HG02884 (cell line): ENCODE measurements at regions not wholly inside any gene's neighbourhood (a gene's known extent, or its start where the extent isn't known, plus 50 kb on each side); places are given as distances from the start of the nearest gene placed in this dataset.
"Not testable (repeated sequence)": the region's sequence is repeated elsewhere in the genome, so short reads cannot be mapped to it uniquely, and the experiment has no call there.

Experiments
- ATAC-seq: cut with Tn5 transposase; IDR thresholded peaks from one replicate; pipeline ENCODE4 v1.9.1; 2021; ENCODE audit warnings: mild to moderate bottlenecking, moderate library complexity; ENCODE audit not compliant: unreplicated experiment

GRCh38 chr3:99586701-99587100, 51.7 kb upstream of the COL8A1 start:
- ATAC-seq = no peak

DNA sequence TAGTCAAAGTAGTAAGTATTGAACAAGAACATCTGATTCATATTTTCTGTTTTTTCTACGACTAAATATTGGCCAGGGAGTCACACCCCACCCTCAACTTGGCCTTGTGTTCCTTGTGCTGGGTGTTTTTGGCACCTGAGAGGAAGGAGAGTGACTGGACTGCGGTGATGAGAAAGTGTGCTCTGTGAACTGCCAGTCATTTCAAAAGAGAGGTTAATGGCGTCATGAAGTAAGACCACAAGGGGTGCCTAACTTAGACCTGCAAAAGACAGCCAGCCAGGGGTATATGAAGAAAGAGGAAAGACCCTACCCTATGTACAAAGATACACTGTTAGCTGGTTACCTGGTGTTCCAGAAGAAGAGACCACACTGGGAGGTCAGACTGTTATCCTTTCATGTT, 58.4 kb upstream of the COL8A1 start:
- ATAC-seq = no peak

GRCh38 chr3:99579246-99579645, 59.1 kb upstream of the COL8A1 start:
- no peak for ATAC-seq

DNA sequence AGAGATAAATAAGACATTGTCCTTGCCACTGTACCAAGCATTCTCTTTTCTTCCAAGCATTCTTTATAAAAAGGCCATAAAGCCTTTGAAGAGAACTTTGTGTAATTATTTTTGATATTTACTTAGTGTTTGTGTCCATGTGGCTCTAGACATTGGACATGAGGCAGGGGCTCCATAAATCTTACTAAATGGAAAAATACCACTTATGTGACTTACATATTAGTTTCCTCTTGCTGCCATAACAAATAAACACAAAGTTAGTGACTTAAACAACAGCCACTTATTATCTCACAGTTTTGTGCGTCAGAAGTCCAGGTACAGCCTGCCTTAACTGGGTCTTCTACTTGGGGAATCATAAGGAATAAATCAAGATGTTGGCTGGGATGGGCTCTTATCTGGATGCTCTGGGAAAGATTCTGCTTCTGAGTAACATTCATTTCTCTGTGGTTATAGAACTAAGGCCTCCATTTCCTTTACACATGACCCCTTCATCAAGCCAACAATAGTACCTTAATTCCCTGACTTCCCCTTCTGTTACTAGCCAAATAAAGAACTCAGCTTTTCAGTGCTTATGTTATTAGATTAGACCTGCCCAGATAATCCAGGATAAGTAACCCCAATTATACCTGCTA, 59.9 kb upstream of the COL8A1 start:
- ATAC-seq = no peak

DNA sequence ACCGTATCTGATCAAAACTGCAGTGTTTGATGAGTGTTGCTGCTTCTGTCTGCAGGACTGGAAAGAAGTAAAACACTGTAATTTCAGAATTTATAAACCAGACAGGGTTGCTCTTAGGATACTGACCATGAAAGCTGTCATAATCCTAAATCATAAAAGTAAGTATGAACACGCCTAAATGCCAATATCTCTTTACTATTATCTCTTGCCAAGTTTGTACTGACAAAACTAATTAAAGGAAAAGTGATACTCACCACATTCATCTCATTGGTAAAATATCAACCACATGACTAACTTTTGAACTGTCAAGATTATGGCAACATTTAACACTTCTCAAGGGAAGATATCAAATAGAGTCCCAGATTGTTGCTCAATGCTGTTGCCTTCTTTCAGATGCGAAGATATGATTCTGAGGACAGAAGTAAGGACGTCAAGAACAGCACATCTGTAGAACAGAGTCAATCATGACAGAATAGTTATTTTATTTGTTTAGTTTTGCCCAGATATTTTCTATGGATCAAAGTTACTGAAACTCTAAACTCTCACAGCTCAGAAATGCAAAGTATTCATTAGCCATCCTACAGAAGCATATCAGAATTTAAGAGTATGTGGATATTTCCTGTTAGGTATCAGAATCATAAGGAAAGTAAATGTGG, 61.4 kb upstream of the COL8A1 start:
- ATAC-seq = no peak

- ATAC-seq = no peak
These were observed 62.7 kb upstream of the COL8A1 start for GRCh38 chr3:99575683-99576082.

DNA sequence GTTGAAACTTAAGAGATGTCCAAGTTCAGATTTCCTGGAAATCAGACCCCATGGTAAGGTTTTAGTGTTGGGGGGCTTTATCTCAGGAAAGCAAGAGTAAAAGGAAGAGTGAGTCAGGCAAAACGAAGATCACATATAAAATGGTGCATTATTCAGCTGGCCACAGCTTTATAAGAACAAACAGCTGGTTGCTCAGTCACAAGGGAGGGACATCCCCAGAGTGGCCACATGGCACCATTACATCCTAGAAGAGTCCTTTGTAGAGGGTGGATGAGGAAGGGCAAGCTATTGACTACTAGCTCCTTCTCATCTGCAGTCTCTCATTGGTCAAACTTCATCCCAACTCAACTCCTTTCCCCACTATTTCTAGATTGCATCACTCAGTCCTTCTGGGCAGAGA, 68.3 kb upstream of the COL8A1 start:
- no peak for ATAC-seq

DNA sequence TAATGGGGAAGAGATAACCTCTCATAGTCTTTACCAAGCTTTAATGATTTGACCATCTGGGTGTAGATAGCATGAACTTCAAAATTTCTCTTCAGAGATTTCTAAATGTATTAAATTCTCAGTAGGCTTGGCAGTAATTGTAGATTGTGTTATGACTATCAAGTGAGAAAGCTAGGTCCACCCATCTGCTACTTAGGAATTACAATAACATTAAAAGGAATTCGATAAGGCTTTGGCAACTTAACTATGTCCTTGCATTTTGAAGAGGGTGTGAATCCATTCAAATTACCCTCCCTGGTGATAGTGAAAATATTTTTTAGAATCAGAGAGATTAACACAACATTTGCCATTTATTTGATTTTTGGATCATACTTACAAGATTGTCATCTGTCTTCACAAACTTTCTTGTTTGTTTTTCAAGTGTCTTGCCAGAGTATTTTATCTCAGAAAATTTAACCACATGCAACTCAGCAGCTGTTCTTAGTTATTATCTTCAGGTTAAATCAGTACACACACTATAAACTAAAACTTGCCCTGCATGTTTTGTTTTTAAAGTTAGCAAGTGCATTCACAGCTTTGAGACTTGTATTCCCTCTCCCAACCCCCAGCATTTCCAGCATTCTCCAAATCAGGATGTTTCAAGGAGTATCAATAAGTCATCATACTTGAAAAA, 69.6 kb upstream of the COL8A1 start:
- no peak for ATAC-seq

GRCh38 chr3:99565331-99565730, 73.1 kb upstream of the COL8A1 start:
- no peak for ATAC-seq

DNA sequence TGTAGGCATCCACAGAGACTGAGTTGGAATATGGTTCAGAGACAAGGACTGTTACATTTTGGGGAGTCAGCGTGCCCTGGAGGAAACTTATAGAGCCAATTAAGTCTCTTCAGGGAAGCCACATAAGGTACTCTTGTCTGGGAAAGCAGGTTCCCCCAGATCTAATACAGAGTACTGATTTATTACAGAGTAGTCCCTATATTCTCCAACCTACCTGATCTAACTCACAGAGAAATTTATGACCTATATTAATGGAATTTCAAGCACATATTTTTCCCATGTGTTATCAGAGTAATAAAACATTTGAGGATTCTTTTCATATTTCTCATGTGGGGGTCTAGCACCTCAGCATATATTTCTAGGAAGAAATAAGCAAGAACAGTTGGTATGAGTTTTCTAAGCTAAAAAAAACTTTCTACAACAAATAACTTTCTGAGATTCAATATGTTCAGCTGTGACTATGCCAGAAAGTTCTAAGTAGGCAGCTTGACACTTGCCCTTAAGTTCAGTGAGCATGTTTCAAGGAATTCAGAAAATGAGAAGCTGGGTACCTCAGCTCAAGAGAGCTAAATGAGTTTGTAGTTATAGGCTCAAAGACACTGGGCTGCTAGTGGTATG, 75.3 kb upstream of the COL8A1 start:
- ATAC-seq = no peak

- no peak for ATAC-seq
These were observed 76.3 kb upstream of the COL8A1 start for GRCh38 chr3:99562138-99562537.

DNA sequence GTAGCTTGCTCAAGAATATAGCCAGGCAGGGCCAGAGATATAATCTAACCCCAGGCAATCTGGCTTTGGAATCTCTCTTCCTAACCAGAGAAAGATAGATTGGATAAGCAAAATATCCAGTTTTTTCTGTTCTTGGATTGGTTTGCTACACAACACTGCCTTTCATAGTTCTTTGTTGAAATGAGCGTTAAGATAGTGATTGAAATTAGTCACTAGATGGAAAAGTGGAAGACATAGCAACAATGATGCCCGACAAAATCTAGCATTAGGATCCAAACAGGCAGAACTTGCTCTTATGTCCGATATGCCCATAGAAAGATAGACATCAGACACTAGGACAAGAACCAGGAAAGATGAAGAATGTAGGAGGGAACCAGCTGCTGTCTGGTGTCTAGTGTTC, 77.3 kb upstream of the COL8A1 start:
- no peak for ATAC-seq

DNA sequence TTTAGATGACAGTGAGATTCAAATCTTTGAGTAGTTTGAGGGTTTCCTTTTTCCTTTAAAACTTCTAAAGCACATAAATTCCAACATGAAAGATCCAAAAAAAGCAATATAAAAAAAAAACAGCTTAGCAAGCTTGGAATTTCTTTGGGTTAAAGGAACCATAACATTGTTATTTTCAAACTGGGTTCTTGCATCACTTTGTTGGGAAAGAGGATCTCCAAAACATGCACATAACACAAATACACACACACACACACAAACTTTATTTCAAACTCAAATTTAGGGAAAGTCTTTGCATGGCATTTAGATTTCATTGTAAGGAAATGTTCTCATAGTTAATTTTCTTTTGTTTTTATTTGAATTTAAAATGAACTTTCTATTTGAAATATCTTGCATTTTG, 79.2 kb upstream of the COL8A1 start:
- ATAC-seq = no peak

DNA sequence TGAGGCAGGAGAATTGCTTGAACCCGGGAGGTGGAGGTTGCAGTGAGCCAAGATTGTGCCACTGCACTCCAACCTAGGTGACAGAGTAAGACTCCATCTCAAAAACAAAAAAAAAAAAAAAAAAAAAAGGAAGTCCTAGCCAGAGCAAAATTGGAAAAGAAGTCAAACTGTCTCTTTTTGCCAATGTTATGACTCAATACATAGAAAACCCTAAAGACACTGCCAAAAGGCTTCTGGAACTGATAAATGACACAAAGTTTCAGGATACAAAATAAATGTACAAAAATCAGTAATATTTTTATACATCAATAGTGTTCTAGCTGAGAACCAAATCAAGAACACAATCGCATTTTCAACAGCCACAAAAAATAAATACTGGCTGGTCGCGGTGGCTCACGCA, 82.5 kb upstream of the COL8A1 start:
- ATAC-seq = not testable (repeated sequence)

GRCh38 chr3:99551520-99551919, 86.9 kb upstream of the COL8A1 start:
- no peak for ATAC-seq

DNA sequence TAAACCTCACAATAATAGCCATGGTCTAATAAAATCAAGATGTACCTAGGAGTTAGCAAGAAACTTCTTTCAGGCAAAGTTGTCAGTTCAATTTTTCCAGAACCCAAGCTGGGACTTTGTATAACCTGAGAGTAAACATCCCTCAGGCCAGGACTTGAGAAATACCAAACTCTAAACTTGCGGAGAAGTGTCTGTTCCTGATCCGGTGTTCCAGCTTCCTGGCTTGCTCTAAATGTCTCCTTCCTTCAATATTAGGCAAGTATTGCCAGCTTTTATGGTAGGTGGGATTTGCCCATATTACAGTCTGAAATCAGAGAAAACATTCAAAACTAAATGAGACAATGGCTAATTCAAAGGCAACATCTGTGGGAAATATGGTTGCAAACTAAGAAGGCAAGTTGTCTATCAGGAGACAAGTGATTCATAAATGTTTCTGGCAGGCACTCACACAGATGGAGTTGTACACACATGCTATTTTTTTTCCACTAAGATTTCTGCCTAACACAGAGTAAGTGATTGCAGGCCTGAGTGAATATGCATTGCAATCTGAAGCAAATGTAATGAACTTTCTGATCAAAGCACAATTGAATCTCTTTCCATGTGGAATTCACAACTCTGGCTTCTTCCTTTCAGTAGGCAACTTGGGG, 88.3 kb upstream of the COL8A1 start:
- no peak for ATAC-seq

DNA sequence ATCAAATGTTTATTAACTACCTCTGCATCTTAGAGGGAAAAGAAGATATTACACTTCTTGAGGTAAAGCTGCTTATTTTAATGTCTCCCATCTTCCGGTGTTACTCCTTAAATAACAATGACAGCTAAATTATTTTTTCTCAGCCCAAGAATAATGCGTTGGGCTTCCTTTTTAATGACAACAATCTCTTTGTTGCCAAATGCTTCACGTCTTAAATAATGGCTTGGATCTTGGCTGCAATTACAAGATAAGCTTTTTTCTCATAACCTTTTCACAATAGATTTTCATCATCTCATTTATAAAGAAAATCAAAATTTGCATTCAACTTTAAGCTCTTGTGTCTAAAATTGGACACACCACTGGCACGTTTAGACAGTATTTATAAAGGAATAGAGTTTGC, 89.2 kb upstream of the COL8A1 start:
- no peak for ATAC-seq

GRCh38 chr3:99548674-99549073, 89.7 kb upstream of the COL8A1 start:
- no peak for ATAC-seq

GRCh38 chr3:99545941-99546580, 92.3 kb upstream of the COL8A1 start:
- ATAC-seq = no peak

DNA sequence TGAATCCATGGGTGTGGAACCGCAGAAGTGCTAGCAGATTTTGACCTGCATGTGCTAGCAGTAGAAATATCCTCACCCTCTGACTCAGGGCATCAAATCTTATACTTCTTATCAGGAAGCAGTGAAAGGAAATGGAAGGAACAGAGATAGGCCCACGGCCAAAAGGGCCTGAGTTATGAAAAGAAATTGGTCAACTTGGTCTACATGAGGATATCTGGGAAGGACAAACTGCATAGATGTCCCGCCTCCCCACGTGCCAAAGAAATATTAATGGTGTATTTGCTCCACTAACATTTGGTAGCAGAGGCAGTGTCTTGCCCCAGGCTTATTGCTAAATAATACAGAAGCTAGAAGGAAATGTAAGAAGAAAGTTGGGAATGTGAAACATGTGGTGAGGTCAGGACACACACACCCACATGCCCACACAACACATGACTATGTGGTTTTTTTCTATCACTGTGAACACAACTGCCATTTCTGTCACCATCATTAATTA, 93.6 kb upstream of the COL8A1 start:
- ATAC-seq = no peak

GRCh38 chr3:99543796-99544195, 94.6 kb upstream of the COL8A1 start:
- ATAC-seq = no peak
